B cell (primary cell): ENCODE measurements at regions not wholly inside any gene's neighbourhood (a gene's known extent, or its start where the extent isn't known, plus 50 kb on each side); places are given as distances from the start of the nearest gene placed in this dataset.

Experiments used
- ATAC-seq: fragments of 200-7000 bp; cut with Tn5 transposase; one replicate; pipeline ENCODE4 v1.10.0; 2021; ENCODE audit warnings: low read depth, mild to moderate bottlenecking, moderate number of reproducible peaks, moderate library complexity
- CTCF ChIA-PET: fragments of 350-600 bp; sonication (Branson Sonifier 250); formaldehyde crosslinking; loops from one replicate; lab custom pipeline; 2021; ENCODE audit warnings: antibody characterized with exemption, inconsistent platforms; lab: Charles Lee
- POLR2A ChIA-PET: fragments of 350-600 bp; sonication (Branson Sonifier 250); formaldehyde crosslinking; loops from one replicate; lab custom pipeline; 2021; ENCODE audit warnings: antibody characterized with exemption; lab: Charles Lee
- DNase-seq: peaks from one replicate; pipeline ENCODE4 v3.0.0; 2013
- H2AFZ ChIP-seq: 2 replicates; pipeline ENCODE4 v1.6.1; 2012; ENCODE audit warnings: mild to moderate bottlenecking, low read depth, low read length; ENCODE audit not compliant: insufficient read depth, poor library complexity, severe bottlenecking
- H3K27ac ChIP-seq, 2 donors: 1 replicate in 1 of 2; 2 replicates in 1 of 2; pipeline ENCODE4 v1.5.1; 2012 to 2013; ENCODE audit warnings: low read length in 2 of 2, mild to moderate bottlenecking in 2 of 2, moderate library complexity in 1 of 2
- H3K27me3 ChIP-seq, 4 experiments: fragments of 200-600 bp in 1 of 4; sonication (generic) in 1 of 4; replicated peaks in 1 of 4; 1 replicate in 2 of 4; 2 replicates in 2 of 4; pipeline versions ENCODE4 v1.6.1 to v1.7.0; 2013 to 2016; ENCODE audit warnings: low read length in 3 of 4, mild to moderate bottlenecking in 2 of 4, mixed read lengths in 1 of 4, moderate library complexity in 1 of 4; ENCODE audit not compliant: insufficient read depth in 4 of 4, control insufficient read depth in 3 of 4; ENCODE audit errors: control extremely low read depth in 1 of 4
- H3K36me3 ChIP-seq, 2 experiments: replicated peaks in 1 of 2; 1 replicate in 1 of 2; 2 replicates in 1 of 2; pipeline versions ENCODE4 v1.6.1 to v1.7.1; 2013; ENCODE audit warnings: low read length in 1 of 2; ENCODE audit not compliant: insufficient read depth in 2 of 2, control insufficient read depth in 1 of 2; ENCODE audit errors: control extremely low read depth in 1 of 2, extremely low read depth in 1 of 2
- H3K4me1 ChIP-seq, 2 donors: fragments of 200-600 bp in 1 of 2; sonication (generic) in 1 of 2; 1 replicate in 1 of 2; 2 replicates in 1 of 2; pipeline versions ENCODE4 v1.5.1 to v1.6.1; 2013 to 2017; ENCODE audit warnings: low read length in 2 of 2; ENCODE audit not compliant: control insufficient read depth in 2 of 2, insufficient read depth in 2 of 2
- H3K4me2 ChIP-seq: replicated peaks from 2 replicates; pipeline ENCODE3; 2012; ENCODE audit warnings: mild to moderate bottlenecking, low read depth, low read length; ENCODE audit not compliant: poor library complexity, severe bottlenecking
- H3K4me3 ChIP-seq, 5 experiments: fragments of 200-600 bp in 1 of 5; sonication (generic) in 1 of 5; 1 replicate in 3 of 5; 2 replicates in 2 of 5; pipeline versions ENCODE4 v1.5.1 to v1.7.0; 2011 to 2016; ENCODE audit warnings: low read length in 4 of 5, mild to moderate bottlenecking in 4 of 5, low read depth in 2 of 5, control low read depth in 1 of 5, moderate library complexity in 1 of 5; ENCODE audit not compliant: insufficient read depth in 1 of 5; ENCODE audit errors: control extremely low read depth in 1 of 5, extremely low read depth in 1 of 5
- H3K79me2 ChIP-seq: fragments of 200-600 bp; sonication (generic); one replicate; pipeline ENCODE4 v1.6.0; 2016; ENCODE audit warnings: low read length; ENCODE audit not compliant: control insufficient read depth, insufficient read depth
- H3K9ac ChIP-seq: fragments of 200-600 bp; sonication (generic); 2 replicates; pipeline ENCODE4 v1.6.1; 2017; ENCODE audit warnings: mild to moderate bottlenecking, low read length, moderate library complexity
- H3K9me3 ChIP-seq, 3 donors: one replicate each; pipeline versions ENCODE4 v1.6.1 to v1.7.1; 2013; ENCODE audit warnings: low read length in 2 of 3; ENCODE audit not compliant: control insufficient read depth in 2 of 3, insufficient read depth in 1 of 3; ENCODE audit errors: control extremely low read depth in 1 of 3
- H4K20me1 ChIP-seq: 2 replicates; pipeline ENCODE4 v1.6.0; 2012; ENCODE audit warnings: mild to moderate bottlenecking, low read length; ENCODE audit not compliant: insufficient read depth, control insufficient read depth, poor library complexity, severe bottlenecking
- H3K27ac Mint-ChIP-seq: one replicate; pipeline ENCODE4 v1.8.0; 2021; ENCODE audit warnings: mixed read lengths
- H3K27me3 Mint-ChIP-seq: one replicate; pipeline ENCODE4 v1.8.0; 2021; ENCODE audit warnings: mixed read lengths
- H3K4me1 Mint-ChIP-seq: one replicate; pipeline ENCODE4 v1.8.0; 2021; ENCODE audit warnings: mixed read lengths
- H3K4me3 Mint-ChIP-seq: one replicate; pipeline ENCODE4 v1.8.0; 2021; ENCODE audit warnings: mixed read lengths
- H3K9me3 Mint-ChIP-seq: one replicate; pipeline ENCODE4 v1.8.0; 2022; ENCODE audit warnings: mixed read lengths; ENCODE audit not compliant: insufficient read depth
- EZH2 ChIP-seq: IDR thresholded peaks from 2 replicates; pipeline ENCODE4 v1.6.1; 2012; ENCODE audit warnings: borderline replicate concordance, low read depth, mild to moderate bottlenecking, moderate library complexity, low read length; ENCODE audit not compliant: insufficient read depth, poor library complexity, severe bottlenecking
- WGBS: methylation state at CpG from one replicate; pipeline ENCODE4 v1.1.5; 2013; ENCODE audit warnings: missing lambda C conversion rate; ENCODE audit not compliant: insufficient coverage; 5-methylcytosine and 5-hydroxymethylcytosine counted together
- intact Hi-C: fragments of 100-400 bp; cut with micrococcal nuclease; formaldehyde crosslinking; loops from one replicate; pipeline ENCODE4 v1.10.0; 2022
- TF ChIP-seq, protein P1 (sequence below): fragments of 200-600 bp; IDR thresholded peaks from one replicate; pipeline ENCODE4 v1.8.0; 2022; ENCODE audit warnings: antibody characterized with exemption, mild to moderate bottlenecking

DNA sequence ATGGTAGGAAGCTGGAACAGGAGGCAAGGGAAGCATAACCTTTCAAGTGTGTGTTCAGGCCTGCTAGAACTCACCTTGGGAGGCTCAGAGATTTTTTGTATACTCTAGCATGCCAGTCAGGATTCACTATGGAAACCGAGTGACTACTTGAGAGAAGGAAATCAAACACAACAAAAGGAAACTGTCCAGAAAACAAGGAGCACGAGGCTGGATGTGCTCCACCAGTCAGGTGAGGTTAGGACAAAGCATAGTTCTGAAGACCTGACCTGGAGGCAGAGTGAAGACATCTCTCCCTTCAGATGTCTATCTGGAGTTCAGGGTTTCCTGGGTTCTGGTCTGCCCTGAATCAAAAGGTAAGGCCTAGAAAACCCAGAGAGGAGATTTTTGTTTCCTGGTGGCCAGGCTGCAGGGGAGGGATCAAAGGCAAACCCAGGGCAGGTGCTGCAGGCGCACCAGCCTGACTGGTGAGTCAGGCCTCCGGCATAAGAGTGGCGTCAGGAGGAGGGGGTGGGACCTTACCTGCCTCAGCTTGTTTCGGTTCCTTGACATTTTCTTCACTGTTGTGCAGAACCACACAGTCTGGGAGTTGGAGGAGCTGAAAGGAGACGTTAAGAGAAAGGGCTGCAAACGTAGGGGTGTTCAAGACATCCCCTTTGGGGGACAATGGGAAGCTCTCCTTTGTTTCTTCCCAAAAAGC, 52.2 kb upstream of the OSBPL11 start:
- Mint-ChIP-seq H3K9me3 (no peaks in the 10 kb centered on the region), H3K27ac (no peak overlapping the region), H3K4me1 (no peaks in the 10 kb centered on the region), H3K4me3 (no peak overlapping the region), H3K27me3 (no peaks in the 10 kb centered on the region)
- no peak for DNase-seq
- Histone ChIP-seq H3K79me2 (no peaks in the 10 kb centered on the region), H3K36me3 (no peaks in the 10 kb centered on the region), H4K20me1 (no peaks in the 10 kb centered on the region), H3K27ac (no peak overlapping the region), H3K9me3 (no peaks in the 10 kb centered on the region), H3K4me1 (no peaks in the 10 kb centered on the region), H3K9ac (no peak overlapping the region), H3K4me3 (no peak overlapping the region), H3K27me3 (no peaks in the 10 kb centered on the region), H2AFZ (no peak overlapping the region), H3K4me2 (no peak overlapping the region)
- WGBS, result 94% methylated on average over 8 of the region's 8 CpGs
- ChIA-PET POLR2A (no interaction called here), CTCF (no interaction called here)
- TF ChIP-seq, protein P1, sequence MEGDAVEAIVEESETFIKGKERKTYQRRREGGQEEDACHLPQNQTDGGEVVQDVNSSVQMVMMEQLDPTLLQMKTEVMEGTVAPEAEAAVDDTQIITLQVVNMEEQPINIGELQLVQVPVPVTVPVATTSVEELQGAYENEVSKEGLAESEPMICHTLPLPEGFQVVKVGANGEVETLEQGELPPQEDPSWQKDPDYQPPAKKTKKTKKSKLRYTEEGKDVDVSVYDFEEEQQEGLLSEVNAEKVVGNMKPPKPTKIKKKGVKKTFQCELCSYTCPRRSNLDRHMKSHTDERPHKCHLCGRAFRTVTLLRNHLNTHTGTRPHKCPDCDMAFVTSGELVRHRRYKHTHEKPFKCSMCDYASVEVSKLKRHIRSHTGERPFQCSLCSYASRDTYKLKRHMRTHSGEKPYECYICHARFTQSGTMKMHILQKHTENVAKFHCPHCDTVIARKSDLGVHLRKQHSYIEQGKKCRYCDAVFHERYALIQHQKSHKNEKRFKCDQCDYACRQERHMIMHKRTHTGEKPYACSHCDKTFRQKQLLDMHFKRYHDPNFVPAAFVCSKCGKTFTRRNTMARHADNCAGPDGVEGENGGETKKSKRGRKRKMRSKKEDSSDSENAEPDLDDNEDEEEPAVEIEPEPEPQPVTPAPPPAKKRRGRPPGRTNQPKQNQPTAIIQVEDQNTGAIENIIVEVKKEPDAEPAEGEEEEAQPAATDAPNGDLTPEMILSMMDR, result no peak
- TF ChIP-seq EZH2, result no peak
- intact Hi-C loops, result no loop called here
- no peak for ATAC-seq

DNA sequence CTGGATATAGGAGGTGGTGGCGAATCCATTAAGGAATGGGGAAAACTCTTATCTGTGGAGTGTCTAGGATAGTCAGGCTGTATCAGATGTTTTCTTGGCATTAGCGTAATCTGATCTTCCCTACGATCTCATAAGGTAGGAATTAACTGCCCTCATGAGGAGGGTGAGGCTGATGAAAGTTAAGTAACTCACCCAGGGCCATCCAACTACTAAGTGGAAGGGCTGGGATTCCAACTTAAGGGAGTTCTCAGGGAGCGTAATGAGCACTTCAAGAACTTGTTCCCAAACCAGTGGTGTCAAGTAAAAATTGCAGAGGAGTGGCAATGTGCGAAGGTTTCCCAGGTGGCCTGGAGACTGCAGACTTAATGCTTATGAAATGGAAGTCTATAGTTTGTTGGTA, 55.9 kb upstream of the OSBPL11 start:
- Mint-ChIP-seq H3K4me3 (no peak overlapping the region), H3K27me3 (no peaks in the 10 kb centered on the region), H3K9me3 (no peaks in the 10 kb centered on the region), H3K27ac (no peak overlapping the region), H3K4me1 (no peaks in the 10 kb centered on the region)
- Histone ChIP-seq H3K27me3 (no peaks in the 10 kb centered on the region), H3K4me1 (no peaks in the 10 kb centered on the region), H3K4me3 (no peak overlapping the region), H3K4me2 (no peak overlapping the region), H3K9ac (no peak overlapping the region), H4K20me1 (no peaks in the 10 kb centered on the region), H2AFZ (no peak overlapping the region), H3K9me3 (no peaks in the 10 kb centered on the region), H3K79me2 (no peaks in the 10 kb centered on the region), H3K36me3 (no peaks in the 10 kb centered on the region), H3K27ac (no peak overlapping the region)
- ChIA-PET CTCF (no interaction called here), POLR2A (no interaction called here)
- DNase-seq (no peak), ATAC-seq (no peak)
- intact Hi-C loops, result no loop called here
- TF ChIP-seq EZH2, result no peak
- TF ChIP-seq, protein P1, result no peak
- WGBS, result 95% methylated on average over 2 of the region's 5 CpGs
